Neural cell (in vitro differentiated cells): ENCODE measurements at regions not wholly inside any gene's neighbourhood (a gene's known extent, or its start where the extent isn't known, plus 50 kb on each side); places are given as distances from the start of the nearest gene placed in this dataset.

Experiments
- H2AFZ ChIP-seq: fragments of 200-600, 300-800 bp; sonication (generic), shearing (Covaris generic); 2 replicates; pipeline ENCODE4 v1.6.0; 2014; ENCODE audit warnings: low read depth, mild to moderate bottlenecking, antibody characterized with exemption, low read length, moderate library complexity
- H3F3A ChIP-seq: fragments of 200-600 bp; shearing (Covaris generic); 2 replicates; pipeline ENCODE4 v1.6.1; 2016; ENCODE audit warnings: mild to moderate bottlenecking, moderate library complexity, mixed read lengths, antibody characterized with exemption, low read length; ENCODE audit not compliant: insufficient read depth, poor library complexity, severe bottlenecking
- H3K27ac ChIP-seq: fragments of 200-600, 300-800 bp; sonication (generic), shearing (Covaris generic); 2 replicates; pipeline ENCODE4 v1.5.1; 2014; ENCODE audit warnings: mild to moderate bottlenecking, low read length, moderate library complexity
- H3K27me3 ChIP-seq: fragments of 300-800, 200-600 bp; sonication (generic), shearing (Covaris generic); 2 replicates; pipeline ENCODE4 v1.6.0; 2014; ENCODE audit warnings: mild to moderate bottlenecking, low read depth, low read length, moderate library complexity; ENCODE audit not compliant: insufficient read depth
- H3K36me3 ChIP-seq: fragments of 300-800, 200-600 bp; sonication (generic), shearing (Covaris generic); 2 replicates; pipeline ENCODE4 v1.5.1; 2014; ENCODE audit warnings: mild to moderate bottlenecking, antibody characterized with exemption, low read length, moderate library complexity; ENCODE audit not compliant: insufficient read depth
- H3K4me2 ChIP-seq: fragments of 300-800, 200-600 bp; sonication (generic), shearing (Covaris generic); 2 replicates; pipeline ENCODE4 v1.6.0; 2014; ENCODE audit warnings: mild to moderate bottlenecking, low read length
- H3K4me3 ChIP-seq: fragments of 300-800, 200-600 bp; sonication (generic), shearing (Covaris generic); 2 replicates; pipeline ENCODE4 v1.5.1; 2014; ENCODE audit warnings: mild to moderate bottlenecking, low read length, moderate library complexity
- H3K79me2 ChIP-seq: fragments of 200-600 bp; shearing (Covaris generic); replicated peaks from 2 replicates; pipeline ENCODE4 v1.6.0; 2014; ENCODE audit warnings: mild to moderate bottlenecking, low read length, moderate library complexity; ENCODE audit not compliant: insufficient read depth
- H3K9ac ChIP-seq: fragments of 300-800, 200-600 bp; sonication (generic), shearing (Covaris generic); 2 replicates; pipeline ENCODE4 v1.6.1; 2016; ENCODE audit warnings: mild to moderate bottlenecking, low read length, mixed read lengths
- H3K9me2 ChIP-seq: fragments of 200-600 bp; shearing (Covaris generic); 2 replicates; pipeline ENCODE4 v1.6.1; 2016; ENCODE audit warnings: mild to moderate bottlenecking, low read length, mixed read lengths; ENCODE audit not compliant: insufficient read depth
- H3K9me3 ChIP-seq: fragments of 200-600, 300-800 bp; sonication (generic), shearing (Covaris generic); 2 replicates; pipeline ENCODE4 v1.6.1; 2016; ENCODE audit warnings: mild to moderate bottlenecking, mixed run types, low read length, moderate library complexity, mixed read lengths
- H4K20me1 ChIP-seq: fragments of 200-600 bp; shearing (Covaris generic); 2 replicates; pipeline ENCODE4 v1.6.1; 2016; ENCODE audit warnings: mild to moderate bottlenecking, mixed run types; ENCODE audit not compliant: insufficient read depth
- EP300 ChIP-seq: fragments of 450-650 bp; conservative IDR thresholded peaks from 2 replicates; pipeline ENCODE4 v1.6.1; 2014; ENCODE audit warnings: antibody characterized with exemption, mild to moderate bottlenecking, moderate library complexity; ENCODE audit not compliant: poor library complexity, severe bottlenecking
- EZH2 ChIP-seq: fragments of 200-600, 300-800 bp; shearing (Covaris generic), sonication (generic); IDR thresholded peaks from 2 replicates; pipeline ENCODE4 v1.6.1; 2014; ENCODE audit warnings: antibody characterized with exemption, low read length, borderline replicate concordance, mild to moderate bottlenecking; ENCODE audit not compliant: insufficient read depth, poor library complexity, severe bottlenecking
- MXI1 ChIP-seq: fragments of 450-650 bp; conservative IDR thresholded peaks from 2 replicates; pipeline ENCODE4 v1.6.1; 2014; ENCODE audit warnings: antibody characterized with exemption, mild to moderate bottlenecking; ENCODE audit not compliant: poor library complexity, severe bottlenecking
- POLR2AphosphoS5 ChIP-seq: IDR thresholded peaks from 2 replicates; pipeline ENCODE4 v1.6.1; 2012
- RAD21 ChIP-seq: fragments of 450-650 bp; conservative IDR thresholded peaks from 2 replicates; pipeline ENCODE4 v1.6.1; 2014; ENCODE audit warnings: antibody characterized with exemption, mild to moderate bottlenecking, moderate library complexity
- SMC3 ChIP-seq: fragments of 450-650 bp; conservative IDR thresholded peaks from 2 replicates; pipeline ENCODE4 v1.6.1; 2014; ENCODE audit warnings: antibody characterized with exemption, mild to moderate bottlenecking, moderate library complexity; ENCODE audit not compliant: poor library complexity
- TAF1 ChIP-seq: IDR thresholded peaks from 2 replicates; pipeline ENCODE4 v1.6.1; 2012; ENCODE audit warnings: low read depth
- TF ChIP-seq, protein P1 (sequence below): fragments of 450-650 bp; IDR thresholded peaks from 2 replicates; pipeline ENCODE4 v1.5.1; 2014; ENCODE audit warnings: antibody characterized with exemption, mild to moderate bottlenecking, moderate library complexity; ENCODE audit not compliant: poor library complexity, severe bottlenecking
- TF ChIP-seq, protein P2 (sequence below): IDR thresholded peaks from 2 replicates; pipeline ENCODE4 v1.6.1; 2012; ENCODE audit warnings: borderline replicate concordance

GRCh38 chr5:113825176-113825575 is 311.7 kb downstream of the YTHDC2 start:
- no peak overlapping the region for H2AFZ ChIP-seq
- no peaks in the 10 kb centered on the region for H3K36me3 ChIP-seq
- H3K79me2 ChIP-seq = no peaks in the 10 kb centered on the region
- H3F3A ChIP-seq = no peaks in the 10 kb centered on the region
- H3K9ac ChIP-seq = no peak overlapping the region
- TF ChIP-seq MXI1 (no peak), SMC3 (no peak), EZH2 (no peak), POLR2AphosphoS5 (no peak), RAD21 (no peak), EP300 (no peak), TAF1 (no peak)
- TF ChIP-seq, protein P1, sequence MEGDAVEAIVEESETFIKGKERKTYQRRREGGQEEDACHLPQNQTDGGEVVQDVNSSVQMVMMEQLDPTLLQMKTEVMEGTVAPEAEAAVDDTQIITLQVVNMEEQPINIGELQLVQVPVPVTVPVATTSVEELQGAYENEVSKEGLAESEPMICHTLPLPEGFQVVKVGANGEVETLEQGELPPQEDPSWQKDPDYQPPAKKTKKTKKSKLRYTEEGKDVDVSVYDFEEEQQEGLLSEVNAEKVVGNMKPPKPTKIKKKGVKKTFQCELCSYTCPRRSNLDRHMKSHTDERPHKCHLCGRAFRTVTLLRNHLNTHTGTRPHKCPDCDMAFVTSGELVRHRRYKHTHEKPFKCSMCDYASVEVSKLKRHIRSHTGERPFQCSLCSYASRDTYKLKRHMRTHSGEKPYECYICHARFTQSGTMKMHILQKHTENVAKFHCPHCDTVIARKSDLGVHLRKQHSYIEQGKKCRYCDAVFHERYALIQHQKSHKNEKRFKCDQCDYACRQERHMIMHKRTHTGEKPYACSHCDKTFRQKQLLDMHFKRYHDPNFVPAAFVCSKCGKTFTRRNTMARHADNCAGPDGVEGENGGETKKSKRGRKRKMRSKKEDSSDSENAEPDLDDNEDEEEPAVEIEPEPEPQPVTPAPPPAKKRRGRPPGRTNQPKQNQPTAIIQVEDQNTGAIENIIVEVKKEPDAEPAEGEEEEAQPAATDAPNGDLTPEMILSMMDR = no peak
- TF ChIP-seq, protein P2, sequence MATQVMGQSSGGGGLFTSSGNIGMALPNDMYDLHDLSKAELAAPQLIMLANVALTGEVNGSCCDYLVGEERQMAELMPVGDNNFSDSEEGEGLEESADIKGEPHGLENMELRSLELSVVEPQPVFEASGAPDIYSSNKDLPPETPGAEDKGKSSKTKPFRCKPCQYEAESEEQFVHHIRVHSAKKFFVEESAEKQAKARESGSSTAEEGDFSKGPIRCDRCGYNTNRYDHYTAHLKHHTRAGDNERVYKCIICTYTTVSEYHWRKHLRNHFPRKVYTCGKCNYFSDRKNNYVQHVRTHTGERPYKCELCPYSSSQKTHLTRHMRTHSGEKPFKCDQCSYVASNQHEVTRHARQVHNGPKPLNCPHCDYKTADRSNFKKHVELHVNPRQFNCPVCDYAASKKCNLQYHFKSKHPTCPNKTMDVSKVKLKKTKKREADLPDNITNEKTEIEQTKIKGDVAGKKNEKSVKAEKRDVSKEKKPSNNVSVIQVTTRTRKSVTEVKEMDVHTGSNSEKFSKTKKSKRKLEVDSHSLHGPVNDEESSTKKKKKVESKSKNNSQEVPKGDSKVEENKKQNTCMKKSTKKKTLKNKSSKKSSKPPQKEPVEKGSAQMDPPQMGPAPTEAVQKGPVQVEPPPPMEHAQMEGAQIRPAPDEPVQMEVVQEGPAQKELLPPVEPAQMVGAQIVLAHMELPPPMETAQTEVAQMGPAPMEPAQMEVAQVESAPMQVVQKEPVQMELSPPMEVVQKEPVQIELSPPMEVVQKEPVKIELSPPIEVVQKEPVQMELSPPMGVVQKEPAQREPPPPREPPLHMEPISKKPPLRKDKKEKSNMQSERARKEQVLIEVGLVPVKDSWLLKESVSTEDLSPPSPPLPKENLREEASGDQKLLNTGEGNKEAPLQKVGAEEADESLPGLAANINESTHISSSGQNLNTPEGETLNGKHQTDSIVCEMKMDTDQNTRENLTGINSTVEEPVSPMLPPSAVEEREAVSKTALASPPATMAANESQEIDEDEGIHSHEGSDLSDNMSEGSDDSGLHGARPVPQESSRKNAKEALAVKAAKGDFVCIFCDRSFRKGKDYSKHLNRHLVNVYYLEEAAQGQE = no peak
- no peaks in the 10 kb centered on the region for H3K9me2 ChIP-seq
- no peaks in the 10 kb centered on the region for H3K27me3 ChIP-seq
- H3K27ac ChIP-seq = no peak overlapping the region
- no peaks in the 10 kb centered on the region for H4K20me1 ChIP-seq
- no peaks in the 10 kb centered on the region for H3K9me3 ChIP-seq
- H3K4me2 ChIP-seq = no peak overlapping the region
- no peak overlapping the region for H3K4me3 ChIP-seq

- no peaks in the 10 kb centered on the region for H3K36me3 ChIP-seq
- TF ChIP-seq TAF1 = no peak
- no peak for TF ChIP-seq EP300
- TF ChIP-seq RAD21 = no peak
- TF ChIP-seq SMC3 = no peak
- no peak for TF ChIP-seq EZH2
- TF ChIP-seq POLR2AphosphoS5 = no peak
- TF ChIP-seq, protein P2 = no peak
- TF ChIP-seq, protein P1 = no peak
- no peak for TF ChIP-seq MXI1
- no peak overlapping the region for H3K4me2 ChIP-seq
- no peaks in the 10 kb centered on the region for H3K79me2 ChIP-seq
- H3K27ac ChIP-seq = no peak overlapping the region
- H2AFZ ChIP-seq = no peak overlapping the region
- H3F3A ChIP-seq = no peaks in the 10 kb centered on the region
- no peak overlapping the region for H3K9ac ChIP-seq
- H3K4me3 ChIP-seq = no peak overlapping the region
- no peaks in the 10 kb centered on the region for H3K9me3 ChIP-seq
- no peaks in the 10 kb centered on the region for H3K9me2 ChIP-seq
- H3K27me3 ChIP-seq = no peaks in the 10 kb centered on the region
- no peaks in the 10 kb centered on the region for H4K20me1 ChIP-seq
Observed at GRCh38 chr5:113846941-113847340, 333.4 kb downstream of the YTHDC2 start.
